ENCODE measurements at regions not wholly inside any gene's neighbourhood (a gene's known extent, or its start where the extent isn't known, plus 50 kb on each side); places are given as distances from the start of the nearest gene placed in this dataset.

GRCh38 chr2:149899390-149899789, 311.8 kb upstream of the MMADHC start:
- no peak for TF ChIP-seq CTCF (IDR thresholded peaks at IDR 0.05; ENCODE audit: borderline replicate concordance)
- intact Hi-C loops (cut with micrococcal nuclease), result no loop called here
- Histone ChIP-seq H3K4me1 (no peaks in the 10 kb centered on the region), H3K36me3 (no peaks in the 10 kb centered on the region), H3K27me3 (ENCODE audit: low read depth) (no peaks in the 10 kb centered on the region), H3K4me3 (no peak overlapping the region), H3K27ac (replicated peaks) (no peak overlapping the region), H3K9me3 (replicated peaks) (no peaks in the 10 kb centered on the region)
- DNase-seq, result no peak

- Histone ChIP-seq H3K27me3 (ENCODE audit: low read depth) (no peaks in the 10 kb centered on the region), H3K9me3 (replicated peaks) (no peaks in the 10 kb centered on the region), H3K4me1 (no peaks in the 10 kb centered on the region), H3K27ac (replicated peaks) (no peak overlapping the region), H3K36me3 (no peaks in the 10 kb centered on the region), H3K4me3 (no peak overlapping the region)
- intact Hi-C loops (cut with micrococcal nuclease), result no loop called here
- DNase-seq, result no peak
- TF ChIP-seq CTCF (IDR thresholded peaks at IDR 0.05; ENCODE audit: borderline replicate concordance), result no peak
Measured at GRCh38 chr2:149894760-149895159, 307.2 kb upstream of the MMADHC start.

- H3K27ac ChIP-seq (replicated peaks), result no peak overlapping the region
- H3K4me3 ChIP-seq, result no peak overlapping the region
- no peaks in the 10 kb centered on the region for H3K36me3 ChIP-seq
- H3K27me3 ChIP-seq (ENCODE audit: low read depth), result no peaks in the 10 kb centered on the region
- intact Hi-C loops (cut with micrococcal nuclease), result no loop called here
- no peak for DNase-seq
- no peak for TF ChIP-seq CTCF (IDR thresholded peaks at IDR 0.05; ENCODE audit: borderline replicate concordance)
- H3K9me3 ChIP-seq (replicated peaks), result no peaks in the 10 kb centered on the region
- H3K4me1 ChIP-seq, result no peaks in the 10 kb centered on the region
Measured at GRCh38 chr2:149894226-149894625, 306.7 kb upstream of the MMADHC start.

GRCh38 chr2:149892563-149892962, 305.0 kb upstream of the MMADHC start:
- Histone ChIP-seq H3K27ac (replicated peaks) (no peak overlapping the region), H3K27me3 (ENCODE audit: low read depth) (no peaks in the 10 kb centered on the region), H3K4me1 (no peaks in the 10 kb centered on the region), H3K4me3 (no peak overlapping the region), H3K36me3 (no peaks in the 10 kb centered on the region), H3K9me3 (replicated peaks) (no peaks in the 10 kb centered on the region)
- intact Hi-C loops (cut with micrococcal nuclease), result no loop called here
- no peak for DNase-seq
- TF ChIP-seq CTCF (IDR thresholded peaks at IDR 0.05; ENCODE audit: borderline replicate concordance), result no peak

GRCh38 chr2:149885946-149886345, 298.4 kb upstream of the MMADHC start:
- TF ChIP-seq CTCF (IDR thresholded peaks at IDR 0.05; ENCODE audit: borderline replicate concordance), result no peak
- DNase-seq, result no peak
- Histone ChIP-seq H3K36me3 (no peaks in the 10 kb centered on the region), H3K27ac (replicated peaks) (no peak overlapping the region), H3K4me3 (no peak overlapping the region), H3K4me1 (no peaks in the 10 kb centered on the region), H3K27me3 (ENCODE audit: low read depth) (no peaks in the 10 kb centered on the region), H3K9me3 (replicated peaks) (no peaks in the 10 kb centered on the region)
- intact Hi-C loops (cut with micrococcal nuclease), result no loop called here

GRCh38 chr2:149885468-149885867, 297.9 kb upstream of the MMADHC start:
- H3K27ac ChIP-seq (replicated peaks), result no peak overlapping the region
- H3K36me3 ChIP-seq, result no peaks in the 10 kb centered on the region
- DNase-seq, result no peak
- no peak overlapping the region for H3K4me3 ChIP-seq
- H3K27me3 ChIP-seq (ENCODE audit: low read depth), result no peaks in the 10 kb centered on the region
- TF ChIP-seq CTCF (IDR thresholded peaks at IDR 0.05; ENCODE audit: borderline replicate concordance), result no peak
- no peaks in the 10 kb centered on the region for H3K4me1 ChIP-seq
- no peaks in the 10 kb centered on the region for H3K9me3 ChIP-seq (replicated peaks)
- intact Hi-C loops (cut with micrococcal nuclease), result no loop called here
